ELF-1 (cell line): ENCODE measurements at regions not wholly inside any gene's neighbourhood (a gene's known extent, or its start where the extent isn't known, plus 50 kb on each side); places are given as distances from the start of the nearest gene placed in this dataset.
"Not testable (repeated sequence)": the region's sequence is repeated elsewhere in the genome, so short reads cannot be mapped to it uniquely, and the experiment has no call there.

Experiments
- DNase-seq: peaks from one replicate; pipeline ENCODE4 v3.0.0-alpha.2; 2016; ENCODE audit warnings: low read depth, low spot score

GRCh38 chr1:227508431-227508830 is 54.9 kb upstream of the ZNF678 start:
- no peak for DNase-seq

- DNase-seq = not testable (repeated sequence)
Observed at GRCh38 chr1:227506490-227507393, 56.6 kb upstream of the ZNF678 start.

DNA sequence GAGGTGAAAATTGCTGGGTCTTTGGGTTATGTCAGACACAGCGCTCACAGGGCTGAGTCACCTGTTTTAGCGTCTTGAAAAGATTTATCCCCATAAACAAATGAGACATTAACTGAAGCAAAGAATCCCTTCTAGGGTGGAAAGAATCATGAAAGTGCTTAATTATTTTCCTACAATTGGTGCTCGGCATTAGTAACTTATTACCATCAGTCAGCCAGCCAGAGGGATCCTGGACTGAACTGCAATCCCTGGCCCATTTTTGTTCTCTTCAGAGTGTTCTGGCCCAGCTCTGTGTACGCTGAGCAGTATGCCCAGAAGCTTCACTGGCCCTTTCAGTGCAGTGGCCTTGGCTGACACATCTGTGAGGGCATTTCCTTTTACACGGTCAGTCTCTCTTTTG is 67.3 kb upstream of the ZNF678 start:
- DNase-seq = not testable (repeated sequence)

GRCh38 chr1:227493863-227494551 is 69.3 kb upstream of the ZNF678 start:
- not testable (repeated sequence) for DNase-seq

DNA sequence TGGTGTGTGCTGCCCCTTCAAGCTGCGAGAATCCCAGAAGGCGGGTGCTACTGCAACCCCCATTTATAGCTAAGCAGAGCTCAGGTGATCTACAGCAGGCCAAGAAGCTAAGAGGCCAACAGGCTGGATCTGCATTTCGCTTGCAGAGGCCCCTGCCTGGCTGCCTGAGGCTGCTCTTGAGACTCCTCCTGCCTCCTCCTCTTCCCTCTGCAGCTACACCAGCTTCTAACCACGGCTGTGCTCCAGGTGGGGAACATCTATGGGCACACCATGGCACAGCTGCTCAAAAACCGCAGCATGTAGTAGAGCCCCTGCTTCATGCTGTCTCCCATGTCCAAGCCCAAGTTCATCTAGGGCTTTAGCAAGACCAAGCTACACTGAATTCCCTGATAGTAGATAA is 72.9 kb upstream of the ZNF678 start:
- DNase-seq = no peak

- no peak for DNase-seq
Observed at GRCh38 chr1:227490001-227490400, 73.4 kb upstream of the ZNF678 start.

GRCh38 chr1:227489572-227489971 is 73.8 kb upstream of the ZNF678 start:
- no peak for DNase-seq

GRCh38 chr1:227487606-227488005 is 75.8 kb upstream of the ZNF678 start:
- DNase-seq = no peak

DNA sequence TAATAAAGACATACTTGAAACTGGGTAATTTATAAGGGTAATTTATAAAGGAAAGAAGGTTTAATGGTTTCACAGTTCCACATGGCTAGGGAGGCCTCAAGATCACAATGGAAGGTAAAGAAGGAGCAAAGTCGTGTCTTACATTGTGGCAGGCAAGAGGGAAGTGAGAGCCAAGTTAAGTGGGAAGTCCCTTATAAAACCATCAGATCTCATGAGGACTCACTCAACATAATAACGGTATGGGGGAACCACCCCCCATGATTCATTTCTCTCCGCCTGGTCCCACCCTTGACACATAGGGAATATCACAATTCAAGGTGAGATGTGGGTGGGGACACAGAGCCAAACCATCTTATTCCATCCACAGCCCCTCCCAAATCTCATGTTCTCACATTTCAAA is 76.8 kb upstream of the ZNF678 start:
- no peak for DNase-seq

DNA sequence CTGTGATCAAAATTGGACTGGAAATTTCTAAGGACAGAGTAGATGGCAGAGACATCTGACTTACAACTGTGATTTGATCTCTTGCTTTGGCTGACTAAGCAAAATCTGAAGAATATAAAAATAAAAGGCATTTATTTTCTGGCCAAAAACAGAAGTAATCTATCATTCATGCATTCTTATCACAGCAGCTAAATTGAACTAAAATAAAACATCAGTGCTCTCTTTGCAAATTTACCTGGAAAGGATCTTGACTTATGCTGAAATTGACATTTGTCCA is 81.4 kb upstream of the ZNF678 start:
- DNase-seq = no peak

- peak; percentile 78 for DNase-seq
Observed at GRCh38 chr1:227474072-227474471, 89.3 kb upstream of the ZNF678 start.

- no peak for DNase-seq
Observed at GRCh38 chr1:227472772-227473171, 90.6 kb upstream of the ZNF678 start.

GRCh38 chr1:227470688-227471087 is 92.7 kb upstream of the ZNF678 start:
- DNase-seq = no peak

- DNase-seq = no peak
Observed at GRCh38 chr1:227469708-227470107, 93.6 kb upstream of the ZNF678 start.

DNA sequence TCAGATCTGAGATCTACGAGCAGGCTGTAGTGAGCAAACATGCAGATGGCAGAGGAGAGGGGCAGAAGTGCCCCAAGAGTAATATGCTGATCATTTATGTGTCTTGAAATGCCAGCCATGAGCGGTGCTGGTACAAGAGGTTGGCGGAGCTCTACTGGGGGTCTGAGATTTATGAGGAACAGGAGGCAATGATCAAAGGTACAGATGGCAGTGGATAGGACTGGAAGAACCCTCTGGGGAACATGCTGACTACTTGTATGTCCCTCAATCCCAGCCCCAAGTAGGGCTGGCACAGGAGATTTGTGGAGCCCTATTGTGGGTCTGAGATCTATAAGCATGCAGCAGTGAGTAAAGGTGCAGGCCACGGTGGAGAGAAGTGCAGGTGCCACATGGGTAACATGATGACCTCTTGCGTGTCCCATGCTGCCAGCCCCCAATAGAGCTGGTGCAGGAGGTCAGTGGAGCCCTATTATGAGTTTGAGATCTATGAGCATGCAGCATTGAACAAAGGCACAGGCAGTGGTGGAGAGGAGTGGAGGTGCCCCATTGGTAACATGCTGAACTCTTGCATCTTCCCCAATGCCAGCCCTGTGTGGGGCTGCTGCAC is 97.2 kb upstream of the ZNF678 start:
- DNase-seq = no peak

DNA sequence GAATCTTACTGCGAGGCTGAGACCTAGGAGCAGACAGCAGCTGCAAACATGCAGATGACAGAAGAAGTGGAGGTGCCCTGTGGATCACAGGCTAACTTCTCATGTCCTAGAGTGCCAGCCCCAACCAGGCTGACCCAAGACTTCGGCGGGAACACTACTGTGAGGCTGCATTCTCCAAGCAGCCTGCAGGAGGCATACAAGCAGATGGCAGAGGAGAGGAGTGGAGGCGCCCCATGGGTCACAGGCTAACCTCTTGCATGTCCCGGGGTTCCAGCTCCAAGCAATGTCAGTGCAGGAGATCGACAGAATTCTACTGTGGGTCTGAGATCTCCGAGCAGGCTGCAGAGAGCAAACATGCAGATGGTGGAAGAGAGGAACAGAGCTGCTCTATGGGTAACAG is 98.1 kb upstream of the ZNF678 start:
- DNase-seq = no peak

- DNase-seq = no peak
Observed at GRCh38 chr1:227459977-227460376, 103.4 kb upstream of the ZNF678 start.

- DNase-seq = no peak
Observed at GRCh38 chr1:227459326-227459841, 104.0 kb upstream of the ZNF678 start.

DNA sequence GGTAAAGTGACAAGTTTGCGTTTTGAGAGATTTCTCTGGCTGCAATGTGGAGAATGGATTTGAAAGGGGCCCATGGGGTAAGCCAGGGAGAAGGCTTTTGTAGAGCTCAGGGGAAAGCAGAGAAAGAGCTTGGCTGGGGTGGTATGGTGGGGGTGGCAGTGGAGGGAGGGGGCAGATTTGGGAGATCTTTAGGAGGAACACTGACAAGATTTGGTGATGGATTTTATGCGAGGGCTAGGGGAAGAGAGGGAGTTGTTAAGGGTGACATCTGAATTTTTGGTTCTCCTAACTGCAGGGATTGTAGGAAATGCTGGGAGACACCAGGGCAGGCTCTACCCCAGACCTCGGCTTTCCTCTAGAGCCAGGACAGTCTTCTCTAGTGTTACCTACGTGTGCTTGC is 108.7 kb upstream of the ZNF678 start:
- DNase-seq = no peak

GRCh38 chr1:227453631-227454355 is 109.6 kb upstream of the ZNF678 start:
- DNase-seq = no peak

- DNase-seq = peak; percentile 47
Observed at GRCh38 chr1:227451954-227452353, 111.4 kb upstream of the ZNF678 start.

GRCh38 chr1:227451057-227451456 is 112.3 kb upstream of the ZNF678 start:
- no peak for DNase-seq
